Mucosa of rectum (tissue), 2 donors: ENCODE measurements at regions not wholly inside any gene's neighbourhood (a gene's known extent, or its start where the extent isn't known, plus 50 kb on each side); places are given as distances from the start of the nearest gene placed in this dataset.
"Not testable (repeated sequence)": the region's sequence is repeated elsewhere in the genome, so short reads cannot be mapped to it uniquely, and the experiment has no call there.

Experiments used
- H3K27ac ChIP-seq, 2 donors: one replicate each; pipeline ENCODE4 v1.7.0; 2013; ENCODE audit warnings: inconsistent platforms in 2 of 2, low read depth in 2 of 2, low read length in 2 of 2
- H3K27me3 ChIP-seq, 2 donors: one replicate each; pipeline ENCODE4 v1.7.0; 2013; ENCODE audit warnings: low read length in 2 of 2; ENCODE audit not compliant: control insufficient read depth in 2 of 2, insufficient read depth in 2 of 2
- H3K36me3 ChIP-seq, 2 donors: one replicate each; pipeline ENCODE4 v1.7.0; 2013; ENCODE audit warnings: low read length in 2 of 2; ENCODE audit not compliant: control insufficient read depth in 2 of 2, insufficient read depth in 2 of 2
- H3K4me1 ChIP-seq, 2 donors: one replicate each; pipeline ENCODE4 v1.7.0; 2013; ENCODE audit warnings: low read length in 2 of 2, mild to moderate bottlenecking in 1 of 2; ENCODE audit not compliant: control insufficient read depth in 2 of 2, insufficient read depth in 2 of 2
- H3K4me3 ChIP-seq, 2 donors: one replicate each; pipeline ENCODE4 v1.7.0; 2013; ENCODE audit warnings: low read length in 2 of 2
- H3K9ac ChIP-seq, 2 donors: one replicate each; pipeline ENCODE4 v1.7.0; 2013; ENCODE audit warnings: low read length in 2 of 2, low read depth in 1 of 2, mild to moderate bottlenecking in 1 of 2
- H3K9me3 ChIP-seq, 2 donors: one replicate each; pipeline ENCODE4 v1.7.0; 2013; ENCODE audit warnings: low read length in 2 of 2; ENCODE audit not compliant: control insufficient read depth in 2 of 2
- donor health status: healthy.
- donor health status: Normal muscosa, but diverticular disease.

- H3K27ac ChIP-seq: no peak overlapping the region
- no peak overlapping the region for H3K4me3 ChIP-seq
- H3K27me3 ChIP-seq: no peaks in the 10 kb centered on the region
- H3K36me3 ChIP-seq: no peaks in the 10 kb centered on the region
- H3K9ac ChIP-seq: no peak overlapping the region
- no peaks in the 10 kb centered on the region for H3K4me1 ChIP-seq
- no peaks in the 10 kb centered on the region for H3K9me3 ChIP-seq
Measured at GRCh38 chr2:194443926-194444325, 1213.1 kb upstream of the SLC39A10 start.

- Histone ChIP-seq H3K4me1 (no peaks in the 10 kb centered on the region), H3K27me3 (no peaks in the 10 kb centered on the region), H3K27ac (no peak overlapping the region), H3K9me3 (no peaks in the 10 kb centered on the region), H3K9ac (no peak overlapping the region), H3K4me3 (no peak overlapping the region), H3K36me3 (no peaks in the 10 kb centered on the region)
Measured at GRCh38 chr2:194424683-194425209, 1232.3 kb upstream of the SLC39A10 start.

GRCh38 chr2:194411221-194411620 lies 1245.8 kb upstream of the SLC39A10 start:
- Histone ChIP-seq H3K27me3 (no peaks in the 10 kb centered on the region), H3K27ac (no peak overlapping the region), H3K4me3 (no peak overlapping the region), H3K4me1 (no peaks in the 10 kb centered on the region), H3K9me3 (no peaks in the 10 kb centered on the region), H3K9ac (no peak overlapping the region), H3K36me3 (no peaks in the 10 kb centered on the region)

- H3K27me3 ChIP-seq: no peaks in the 10 kb centered on the region
- no peaks in the 10 kb centered on the region for H3K36me3 ChIP-seq
- no peaks in the 10 kb centered on the region for H3K9me3 ChIP-seq
- no peak overlapping the region for H3K27ac ChIP-seq
- no peak overlapping the region for H3K9ac ChIP-seq
- no peak overlapping the region for H3K4me3 ChIP-seq
- H3K4me1 ChIP-seq: no peaks in the 10 kb centered on the region
Measured at GRCh38 chr2:194395818-194396217, 1261.2 kb upstream of the SLC39A10 start.

GRCh38 chr2:194385376-194385775 lies 1271.7 kb upstream of the SLC39A10 start:
- Histone ChIP-seq H3K27ac (no peak overlapping the region), H3K9me3 (no peaks in the 10 kb centered on the region), H3K27me3 (no peaks in the 10 kb centered on the region), H3K36me3 (no peaks in the 10 kb centered on the region), H3K4me1 (no peaks in the 10 kb centered on the region), H3K9ac (no peak overlapping the region), H3K4me3 (no peak overlapping the region)

- H3K4me1 ChIP-seq: no peaks in the 10 kb centered on the region
- no peak overlapping the region for H3K27ac ChIP-seq
- no peak overlapping the region for H3K4me3 ChIP-seq
- no peak overlapping the region for H3K9ac ChIP-seq
- H3K9me3 ChIP-seq: no peaks in the 10 kb centered on the region
- no peaks in the 10 kb centered on the region for H3K27me3 ChIP-seq
- H3K36me3 ChIP-seq: no peaks in the 10 kb centered on the region
Measured at GRCh38 chr2:194383401-194383800, 1273.6 kb upstream of the SLC39A10 start.

GRCh38 chr2:194382221-194382620 lies 1274.8 kb upstream of the SLC39A10 start:
- Histone ChIP-seq H3K9me3 (no peaks in the 10 kb centered on the region), H3K4me1 (no peaks in the 10 kb centered on the region), H3K4me3 (no peak overlapping the region), H3K27me3 (no peaks in the 10 kb centered on the region), H3K36me3 (no peaks in the 10 kb centered on the region), H3K9ac (no peak overlapping the region), H3K27ac (no peak overlapping the region)

- no peak overlapping the region for H3K9ac ChIP-seq
- no peak overlapping the region for H3K27ac ChIP-seq
- no peaks in the 10 kb centered on the region for H3K9me3 ChIP-seq
- H3K27me3 ChIP-seq: no peaks in the 10 kb centered on the region
- H3K4me3 ChIP-seq: no peak overlapping the region
- no peaks in the 10 kb centered on the region for H3K36me3 ChIP-seq
- no peaks in the 10 kb centered on the region for H3K4me1 ChIP-seq
Measured at GRCh38 chr2:194380011-194380410, 1277.0 kb upstream of the SLC39A10 start.

- not testable (repeated sequence) for H3K4me3 ChIP-seq, H3K27me3 ChIP-seq, H3K9me3 ChIP-seq, H3K27ac ChIP-seq, H3K9ac ChIP-seq, H3K36me3 ChIP-seq, H3K4me1 ChIP-seq
Measured at GRCh38 chr2:194367390-194367789, 1289.6 kb upstream of the SLC39A10 start.

- Histone ChIP-seq H3K27ac (no peak overlapping the region), H3K4me1 (no peaks in the 10 kb centered on the region), H3K4me3 (no peak overlapping the region), H3K36me3 (no peaks in the 10 kb centered on the region), H3K27me3 (no peaks in the 10 kb centered on the region), H3K9me3 (no peaks in the 10 kb centered on the region), H3K9ac (no peak overlapping the region)
Measured at GRCh38 chr2:194363878-194364277, 1293.1 kb upstream of the SLC39A10 start.

GRCh38 chr2:194363295-194363694 lies 1293.7 kb upstream of the SLC39A10 start:
- no peaks in the 10 kb centered on the region for H3K9me3 ChIP-seq
- no peaks in the 10 kb centered on the region for H3K4me1 ChIP-seq
- H3K4me3 ChIP-seq: no peak overlapping the region
- H3K36me3 ChIP-seq: no peaks in the 10 kb centered on the region
- no peaks in the 10 kb centered on the region for H3K27me3 ChIP-seq
- H3K27ac ChIP-seq: no peak overlapping the region
- H3K9ac ChIP-seq: no peak overlapping the region
